ENCODE measurements at regions not wholly inside any gene's neighbourhood (a gene's known extent, or its start where the extent isn't known, plus 50 kb on each side); places are given as distances from the start of the nearest gene placed in this dataset.

- TF ChIP-seq CTCF (IDR thresholded peaks at IDR 0.05) (no peak), POLR2A (IDR thresholded peaks at IDR 0.05) (no peak)
Observed at GRCh38 chr2:228377533-228377932, 196.0 kb upstream of the SPHKAP start.
